ENCODE measurements at regions not wholly inside any gene's neighbourhood (a gene's known extent, or its start where the extent isn't known, plus 50 kb on each side); places are given as distances from the start of the nearest gene placed in this dataset.

DNA sequence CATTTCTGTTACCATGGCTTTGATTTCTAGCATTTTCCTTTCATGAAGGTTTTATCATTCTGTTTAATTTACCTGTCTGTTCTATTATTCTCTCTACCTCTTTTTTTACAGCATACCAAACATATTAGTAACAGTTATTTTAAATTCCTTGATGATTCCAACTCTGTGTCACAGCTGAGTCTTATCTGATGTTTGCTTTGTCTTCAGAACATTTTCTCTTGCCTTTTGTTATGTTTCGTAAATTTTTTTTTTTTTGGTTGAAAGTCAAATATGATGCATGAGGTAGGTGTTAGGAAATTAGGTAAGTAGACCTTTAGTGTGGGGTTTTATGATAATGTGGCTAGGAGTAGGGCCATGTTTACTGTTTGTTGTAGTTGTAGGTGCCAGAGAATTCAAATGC, 496.4 kb downstream of the FOXG1 start:
- no peaks in the 10 kb centered on the region for H3K36me3 ChIP-seq (ENCODE audit: control insufficient read depth, insufficient read depth, low read length)
- 0% methylated on average over 1 of the region's 1 CpG for WGBS (ENCODE audit: insufficient coverage, low coverage, missing lambda C conversion rate)
- no peak for ATAC-seq
- ChIA-PET CTCF (ENCODE audit: low intra/inter-chr PET ratio) (no interaction called here), POLR2A (no interaction called here)
- H3K4me2 ChIP-seq (ENCODE audit: insufficient read depth, low read length), result no peak overlapping the region
- no peaks in the 10 kb centered on the region for H3K27me3 ChIP-seq (ENCODE audit: control insufficient read depth in 2 of 2, insufficient read depth in 2 of 2, low read length in 2 of 2)
- H3K27ac ChIP-seq (ENCODE audit: extremely low read depth, low read depth, low read length), result no peak overlapping the region
- no peaks in the 10 kb centered on the region for H3K9me3 ChIP-seq (replicated peaks; ENCODE audit: control insufficient read depth, insufficient read depth, low read depth, low read length)
- DNase-seq (ENCODE audit: extremely low read depth in 1 of 4, low spot score in 3 of 4), result no peak
- H3K4me3 ChIP-seq, result no peak overlapping the region
- no peak for FAIRE-seq
- H4K20me1 ChIP-seq (replicated peaks; ENCODE audit: control insufficient read depth, insufficient read depth, low read length), result no peaks in the 10 kb centered on the region
- H3K9ac ChIP-seq (ENCODE audit: insufficient read depth in 1 of 2, low read depth in 2 of 2, low read length in 2 of 2), result no peak overlapping the region
- no TSS peak for BruUV-seq (replicated peaks)
- H3K4me1 ChIP-seq (replicated peaks in 1 of 2; ENCODE audit: control insufficient read depth in 2 of 2, insufficient read depth in 2 of 2, low read length in 2 of 2), result no peaks in the 10 kb centered on the region
- intact Hi-C loops (cut with micrococcal nuclease), result no loop called here
- no peaks in the 10 kb centered on the region for H3K79me2 ChIP-seq (ENCODE audit: control insufficient read depth, insufficient read depth, low read length)
- in situ Hi-C loops (cut with MboI), result no loop called here
- no peak overlapping the region for H2AFZ ChIP-seq (ENCODE audit: low read depth, low read length)
- no peaks in the 10 kb centered on the region for H3K9me1 ChIP-seq (ENCODE audit: control insufficient read depth, insufficient read depth, low read length)
- TF ChIP-seq ZNF324 (CRISPR knock-in tag; IDR thresholded peaks at IDR 0.05) (no peak), NONO (IDR thresholded peaks at IDR 0.05; ENCODE audit: low read depth in 2 of 2, low read length in 1 of 2) (no peak), FUS (optimal IDR thresholded peaks at IDR 0.05; ENCODE audit: low read depth, low read length) (no peak), RBFOX2 (IDR thresholded peaks at IDR 0.05; ENCODE audit: low read depth, low read length) (no peak), ZNF311 (CRISPR knock-in tag; IDR thresholded peaks at IDR 0.05) (no peak), BCOR (IDR thresholded peaks at IDR 0.05) (no peak), HNRNPK (IDR thresholded peaks at IDR 0.05; ENCODE audit: low read depth, low read length, poor library complexity, severe bottlenecking) (no peak), HOXB6 (CRISPR knock-in tag; IDR thresholded peaks at IDR 0.05; ENCODE audit: borderline replicate concordance) (no peak), ZFPM2 (CRISPR knock-in tag; IDR thresholded peaks at IDR 0.05) (no peak), ZNF133 (CRISPR knock-in tag; IDR thresholded peaks at IDR 0.05) (no peak), BRCA1 (IDR thresholded peaks at IDR 0.05) (no peak), BRCA1 (CRISPR knock-in tag; IDR thresholded peaks at IDR 0.05) (no peak), PCBP2 (IDR thresholded peaks at IDR 0.05; ENCODE audit: low read depth, low read length, poor library complexity, severe bottlenecking) (no peak), ZNF212 (CRISPR knock-in tag; IDR thresholded peaks at IDR 0.05) (no peak)
- TF ChIP-seq, protein P1, sequence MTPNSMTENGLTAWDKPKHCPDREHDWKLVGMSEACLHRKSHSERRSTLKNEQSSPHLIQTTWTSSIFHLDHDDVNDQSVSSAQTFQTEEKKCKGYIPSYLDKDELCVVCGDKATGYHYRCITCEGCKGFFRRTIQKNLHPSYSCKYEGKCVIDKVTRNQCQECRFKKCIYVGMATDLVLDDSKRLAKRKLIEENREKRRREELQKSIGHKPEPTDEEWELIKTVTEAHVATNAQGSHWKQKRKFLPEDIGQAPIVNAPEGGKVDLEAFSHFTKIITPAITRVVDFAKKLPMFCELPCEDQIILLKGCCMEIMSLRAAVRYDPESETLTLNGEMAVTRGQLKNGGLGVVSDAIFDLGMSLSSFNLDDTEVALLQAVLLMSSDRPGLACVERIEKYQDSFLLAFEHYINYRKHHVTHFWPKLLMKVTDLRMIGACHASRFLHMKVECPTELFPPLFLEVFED (CRISPR knock-in tag; conservative IDR thresholded peaks at IDR 0.05), result no peak
- TF ChIP-seq, protein P2, sequence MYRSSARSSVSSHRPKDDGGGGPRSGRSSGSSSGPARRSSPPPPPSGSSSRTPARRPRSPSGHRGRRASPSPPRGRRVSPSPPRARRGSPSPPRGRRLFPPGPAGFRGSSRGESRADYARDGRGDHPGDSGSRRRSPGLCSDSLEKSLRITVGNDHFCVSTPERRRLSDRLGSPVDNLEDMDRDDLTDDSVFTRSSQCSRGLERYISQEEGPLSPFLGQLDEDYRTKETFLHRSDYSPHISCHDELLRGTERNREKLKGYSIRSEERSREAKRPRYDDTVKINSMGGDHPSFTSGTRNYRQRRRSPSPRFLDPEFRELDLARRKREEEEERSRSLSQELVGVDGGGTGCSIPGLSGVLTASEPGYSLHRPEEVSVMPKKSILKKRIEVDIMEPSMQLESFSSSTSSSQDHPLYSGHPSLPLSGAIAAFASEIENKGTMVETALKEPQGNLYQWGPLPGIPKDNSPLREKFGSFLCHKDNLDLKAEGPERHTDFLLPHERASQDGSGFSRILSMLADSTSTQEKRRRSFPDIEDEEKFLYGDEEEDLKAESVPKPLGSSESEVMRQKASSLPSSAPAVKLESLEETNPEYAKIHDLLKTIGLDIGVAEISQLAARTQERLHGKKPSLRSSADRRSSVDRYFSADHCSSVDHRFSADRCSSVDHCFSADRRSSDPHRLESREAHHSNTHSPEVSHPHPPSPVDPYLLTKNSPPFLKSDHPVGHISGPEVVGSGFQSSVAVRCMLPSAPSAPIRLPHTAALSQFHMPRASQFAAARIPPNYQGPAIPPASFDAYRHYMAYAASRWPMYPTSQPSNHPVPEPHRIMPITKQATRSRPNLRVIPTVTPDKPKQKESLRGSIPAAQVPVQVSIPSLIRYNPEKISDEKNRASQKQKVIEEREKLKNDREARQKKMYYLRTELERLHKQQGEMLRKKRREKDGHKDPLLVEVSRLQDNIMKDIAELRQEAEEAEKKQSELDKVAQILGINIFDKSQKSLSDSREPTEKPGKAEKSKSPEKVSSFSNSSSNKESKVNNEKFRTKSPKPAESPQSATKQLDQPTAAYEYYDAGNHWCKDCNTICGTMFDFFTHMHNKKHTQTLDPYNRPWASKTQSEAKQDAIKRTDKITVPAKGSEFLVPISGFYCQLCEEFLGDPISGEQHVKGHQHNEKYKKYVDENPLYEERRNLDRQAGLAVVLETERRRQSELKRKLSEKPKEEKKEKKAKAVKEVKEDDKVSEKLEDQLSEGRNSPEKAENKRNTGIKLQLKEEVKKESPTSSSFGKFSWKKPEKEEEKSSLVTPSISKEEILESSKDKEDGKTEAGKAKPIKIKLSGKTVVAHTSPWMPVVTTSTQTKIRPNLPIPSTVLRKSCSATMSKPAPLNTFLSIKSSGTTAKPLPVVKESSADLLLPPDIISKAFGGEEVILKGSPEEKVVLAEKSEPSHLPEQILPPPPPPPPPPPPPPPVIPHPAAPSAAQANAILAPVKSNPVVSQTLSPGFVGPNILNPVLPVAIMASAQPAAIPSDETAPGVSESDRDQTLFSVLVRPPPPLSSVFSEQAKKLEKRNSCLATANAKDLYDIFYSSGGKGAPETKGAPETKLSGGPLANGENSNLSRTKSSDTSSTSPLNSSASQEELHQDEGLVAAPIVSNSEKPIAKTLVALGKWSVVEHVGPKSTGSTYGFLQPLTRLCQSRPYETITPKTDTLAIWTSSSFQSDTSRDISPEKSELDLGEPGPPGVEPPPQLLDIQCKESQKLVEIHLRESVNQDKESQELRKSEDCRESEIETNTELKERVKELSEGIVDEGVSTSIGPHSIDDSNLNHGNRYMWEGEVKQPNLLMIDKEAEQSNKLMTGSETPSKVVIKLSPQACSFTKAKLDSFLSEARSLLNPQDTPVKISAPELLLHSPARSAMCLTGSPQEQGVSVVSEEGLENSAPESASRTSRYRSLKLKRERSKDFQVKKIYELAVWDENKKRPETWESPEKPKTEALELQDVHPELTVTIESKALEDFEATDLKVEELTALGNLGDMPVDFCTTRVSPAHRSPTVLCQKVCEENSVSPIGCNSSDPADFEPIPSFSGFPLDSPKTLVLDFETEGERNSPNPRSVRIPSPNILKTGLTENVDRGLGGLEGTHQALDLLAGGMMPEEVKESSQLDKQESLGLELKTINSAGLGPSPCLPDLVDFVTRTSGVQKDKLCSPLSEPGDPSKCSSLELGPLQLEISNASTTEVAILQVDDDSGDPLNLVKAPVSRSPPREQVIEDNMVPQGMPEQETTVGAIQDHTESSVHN (IDR thresholded peaks at IDR 0.05; ENCODE audit: borderline replicate concordance in 1 of 2, low read depth in 1 of 2), result no peak
